DND-41 (cell line): ENCODE measurements at regions not wholly inside any gene's neighbourhood (a gene's known extent, or its start where the extent isn't known, plus 50 kb on each side); places are given as distances from the start of the nearest gene placed in this dataset.
"Not testable (repeated sequence)": the region's sequence is repeated elsewhere in the genome, so short reads cannot be mapped to it uniquely, and the experiment has no call there.

Experiments
- ATAC-seq: fragments of 200-7000 bp; cut with Tn5 transposase; 3 replicates; pipeline ENCODE4 v1.9.1; 2021; ENCODE audit warnings: low read depth; ENCODE audit not compliant: insufficient read depth
- DNase-seq: peaks from one replicate; pipeline ENCODE4 v3.0.0-alpha.2; 2020
- H2AFZ ChIP-seq: 2 replicates; pipeline ENCODE4 v1.6.0; 2012; ENCODE audit warnings: low read depth, low read length
- H3K27ac ChIP-seq: 2 replicates; pipeline ENCODE4 v1.5.1; 2012; ENCODE audit warnings: low read length, inconsistent platforms
- H3K27me3 ChIP-seq: fragments of 200-600 bp; sonication (generic); 2 replicates; pipeline ENCODE4 v1.6.0; 2012; ENCODE audit warnings: low read length, mild to moderate bottlenecking, inconsistent platforms; ENCODE audit not compliant: insufficient read depth, poor library complexity
- H3K36me3 ChIP-seq: 2 replicates; pipeline ENCODE4 v1.5.1; 2012; ENCODE audit warnings: low read length, inconsistent platforms; ENCODE audit not compliant: insufficient read depth
- H3K4me1 ChIP-seq: 2 replicates; pipeline ENCODE4 v1.5.1; 2012; ENCODE audit warnings: mild to moderate bottlenecking, low read length; ENCODE audit not compliant: insufficient read depth
- H3K4me2 ChIP-seq: 2 replicates; pipeline ENCODE4 v1.6.0; 2012; ENCODE audit warnings: mild to moderate bottlenecking, moderate library complexity, low read length, inconsistent platforms; ENCODE audit not compliant: insufficient read depth
- H3K4me3 ChIP-seq, 2 experiments: fragments of 200-600 bp in 1 of 2; shearing (Covaris generic) in 1 of 2; 2 replicates each; pipeline ENCODE4 v1.5.1; 2012 to 2016; ENCODE audit warnings: inconsistent platforms in 2 of 2, low read length in 2 of 2, mild to moderate bottlenecking in 2 of 2, low read depth in 1 of 2, moderate library complexity in 1 of 2
- H3K79me2 ChIP-seq: 2 replicates; pipeline ENCODE4 v1.6.0; 2012; ENCODE audit warnings: low read length, inconsistent platforms; ENCODE audit not compliant: insufficient read depth
- H3K9ac ChIP-seq: 2 replicates; pipeline ENCODE4 v1.6.0; 2012; ENCODE audit warnings: low read depth, mild to moderate bottlenecking, inconsistent platforms, low read length, moderate library complexity
- H3K9me3 ChIP-seq: 2 replicates; pipeline ENCODE4 v1.5.1; 2012; ENCODE audit warnings: low read length, moderate library complexity, mild to moderate bottlenecking, inconsistent platforms; ENCODE audit not compliant: insufficient read depth, severe bottlenecking
- H4K20me1 ChIP-seq: 2 replicates; pipeline ENCODE4 v1.6.0; 2012; ENCODE audit warnings: low read length; ENCODE audit not compliant: insufficient read depth
- CTCF ChIP-seq: IDR thresholded peaks from 2 replicates; pipeline ENCODE4 v1.5.1; 2012; ENCODE audit warnings: borderline replicate concordance, low read length, moderate library complexity, mild to moderate bottlenecking; ENCODE audit not compliant: poor library complexity, severe bottlenecking; ENCODE audit errors: extremely low read depth
- EZH2 ChIP-seq: IDR thresholded peaks from 3 replicates; pipeline ENCODE4 v1.6.1; 2012; ENCODE audit warnings: borderline replicate concordance, low read depth, mild to moderate bottlenecking, moderate library complexity, low read length, inconsistent platforms; ENCODE audit not compliant: severe bottlenecking

- DNase-seq (no peak), ATAC-seq (no peak)
- Histone ChIP-seq H3K36me3 (no peaks in the 10 kb centered on the region), H2AFZ (no peak overlapping the region), H3K9ac (no peak overlapping the region), H3K27ac (no peak overlapping the region), H3K79me2 (no peaks in the 10 kb centered on the region), H3K4me1 (no peaks in the 10 kb centered on the region), H3K4me3 (no peak overlapping the region), H4K20me1 (no peaks in the 10 kb centered on the region), H3K9me3 (no peaks in the 10 kb centered on the region), H3K4me2 (no peak overlapping the region), H3K27me3 (no peaks in the 10 kb centered on the region)
- no peak for TF ChIP-seq EZH2
- TF ChIP-seq CTCF: no peak
These were observed 747.4 kb upstream of the ARPP21 start for GRCh38 chr3:34891941-34892340.

GRCh38 chr3:34895841-34896240, 743.5 kb upstream of the ARPP21 start:
- TF ChIP-seq EZH2 (no peak), CTCF (no peak)
- no peak for DNase-seq

GRCh38 chr3:34909679-34910078, 729.6 kb upstream of the ARPP21 start:
- not testable (repeated sequence) for DNase-seq, H3K4me1 ChIP-seq, H3K4me2 ChIP-seq, H3K27ac ChIP-seq, H3K9me3 ChIP-seq, H3K27me3 ChIP-seq, H2AFZ ChIP-seq, H3K4me3 ChIP-seq, H4K20me1 ChIP-seq, ATAC-seq, H3K36me3 ChIP-seq, H3K9ac ChIP-seq, H3K79me2 ChIP-seq

More at GRCh38 chr3:34895841-34896240, 743.5 kb upstream of the ARPP21 start:
- ATAC-seq: no peak
- Histone ChIP-seq H3K36me3 (no peaks in the 10 kb centered on the region), H3K9ac (no peak overlapping the region), H3K4me3 (no peak overlapping the region), H4K20me1 (no peaks in the 10 kb centered on the region), H3K27me3 (no peaks in the 10 kb centered on the region), H3K27ac (no peak overlapping the region), H2AFZ (no peak overlapping the region), H3K9me3 (no peaks in the 10 kb centered on the region), H3K4me1 (no peaks in the 10 kb centered on the region), H3K4me2 (no peak overlapping the region), H3K79me2 (no peaks in the 10 kb centered on the region)

- Histone ChIP-seq H3K79me2 (no peaks in the 10 kb centered on the region), H3K27ac (no peak overlapping the region), H3K4me2 (no peak overlapping the region), H2AFZ (no peak overlapping the region), H3K9me3 (no peaks in the 10 kb centered on the region), H3K9ac (no peak overlapping the region), H4K20me1 (no peaks in the 10 kb centered on the region), H3K4me3 (no peak overlapping the region), H3K27me3 (no peaks in the 10 kb centered on the region), H3K36me3 (no peaks in the 10 kb centered on the region), H3K4me1 (no peaks in the 10 kb centered on the region)
- TF ChIP-seq EZH2: no peak
- TF ChIP-seq CTCF: no peak
- DNase-seq: no peak
- ATAC-seq: no peak
These were observed 720.3 kb upstream of the ARPP21 start for GRCh38 chr3:34919025-34919424.
